MG63 (cell line): ENCODE measurements at regions not wholly inside any gene's neighbourhood (a gene's known extent, or its start where the extent isn't known, plus 50 kb on each side); places are given as distances from the start of the nearest gene placed in this dataset.

Experiments
- DNase-seq: peaks from one replicate; pipeline ENCODE4 v3.0.0-alpha.2; 2020
- H3K27me3 ChIP-seq: fragments of 250-450 bp; sonication (Bioruptor Pico); 2 replicates; pipeline ENCODE4 v1.5.1; 2020; ENCODE audit warnings: mild to moderate bottlenecking, moderate library complexity
- H3K36me3 ChIP-seq: fragments of 250-450 bp; sonication (Bioruptor Pico); 2 replicates; pipeline ENCODE4 v1.5.1; 2020; ENCODE audit warnings: mild to moderate bottlenecking, moderate library complexity
- H3K4me3 ChIP-seq: fragments of 250-450 bp; sonication (Bioruptor Pico); 2 replicates; pipeline ENCODE4 v1.5.1; 2020; ENCODE audit warnings: mild to moderate bottlenecking, moderate library complexity
- H3K9me3 ChIP-seq: fragments of 250-450 bp; sonication (Bioruptor Pico); 2 replicates; pipeline ENCODE4 v1.5.1; 2020; ENCODE audit warnings: mild to moderate bottlenecking, moderate library complexity

- DNase-seq, result peak; percentile 29
- Histone ChIP-seq H3K27me3 (no peaks in the 10 kb centered on the region; the same call in 1 of the 2 replicates), H3K4me3 (no peak overlapping the region), H3K36me3 (no peaks in the 10 kb centered on the region), H3K9me3 (no peaks in the 10 kb centered on the region)
These were observed 2300.3 kb downstream of the MAT2B start for GRCh38 chr5:165805756-165806155.

GRCh38 chr5:165808335-165808734 lies 2302.9 kb downstream of the MAT2B start:
- Histone ChIP-seq H3K27me3 (no peaks in the 10 kb centered on the region), H3K4me3 (no peak overlapping the region), H3K36me3 (no peaks in the 10 kb centered on the region), H3K9me3 (no peaks in the 10 kb centered on the region)
- no peak for DNase-seq

DNA sequence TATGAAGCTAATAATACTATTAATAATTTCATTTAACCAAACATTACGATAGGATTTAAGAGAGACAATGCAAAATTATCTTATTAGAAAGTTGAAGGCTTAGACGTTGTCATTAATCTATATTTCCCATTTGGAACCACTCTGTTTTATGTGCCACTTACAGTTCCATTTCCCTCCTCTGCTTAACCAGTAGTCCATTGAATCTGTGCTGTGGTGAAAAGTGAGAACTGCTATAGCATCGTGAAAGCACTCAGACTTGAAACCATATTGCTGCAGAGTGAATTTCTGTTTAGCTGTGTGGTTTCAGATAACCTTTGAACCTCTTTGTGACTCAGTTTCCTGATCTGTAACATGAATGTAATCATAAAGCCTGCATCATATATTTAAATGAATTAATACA lies 2304.5 kb downstream of the MAT2B start:
- Histone ChIP-seq H3K4me3 (no peak overlapping the region), H3K9me3 (no peaks in the 10 kb centered on the region), H3K36me3 (no peaks in the 10 kb centered on the region), H3K27me3 (no peaks in the 10 kb centered on the region)
- DNase-seq, result no peak

DNA sequence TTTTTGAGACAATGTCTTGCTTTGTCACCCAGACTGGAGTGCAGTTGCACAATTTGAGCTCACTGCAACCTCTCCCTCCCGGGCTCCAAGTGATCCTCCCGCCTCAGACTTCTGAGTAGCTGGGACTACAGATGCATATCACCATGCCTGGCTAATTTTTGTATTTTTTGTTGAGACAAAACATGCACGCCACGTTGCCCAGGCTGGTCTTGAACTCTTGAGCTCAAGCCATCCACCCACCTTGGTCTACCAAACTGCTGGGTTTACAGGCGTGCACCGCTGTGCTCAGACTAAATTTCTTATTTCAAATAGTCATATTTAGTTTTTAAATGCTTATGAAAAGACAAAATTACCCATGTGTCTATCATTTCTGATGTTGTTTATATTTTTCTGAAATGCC lies 2324.1 kb downstream of the MAT2B start:
- Histone ChIP-seq H3K27me3 (no peaks in the 10 kb centered on the region), H3K4me3 (no peak overlapping the region), H3K36me3 (no peaks in the 10 kb centered on the region)

DNA sequence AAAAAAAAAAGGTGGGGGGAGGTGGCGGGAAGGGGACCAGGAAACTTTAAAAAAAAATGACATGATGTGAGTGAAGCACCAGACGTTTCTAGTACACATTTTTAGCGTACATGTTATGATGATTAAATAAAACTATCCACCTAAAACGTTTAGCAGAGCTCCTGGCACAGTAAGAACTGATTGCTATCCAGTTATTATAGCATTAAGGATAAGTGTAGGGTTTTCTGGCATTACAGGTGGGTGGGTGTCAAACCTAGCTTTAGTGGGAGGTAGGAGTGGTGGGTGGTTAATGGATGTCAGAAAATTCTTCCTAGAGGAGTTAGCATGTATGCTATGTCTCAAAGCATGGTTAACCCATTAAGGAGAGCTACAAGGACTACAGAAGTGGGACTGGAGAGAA lies 2329.5 kb downstream of the MAT2B start:
- Histone ChIP-seq H3K36me3 (no peaks in the 10 kb centered on the region), H3K4me3 (no peak overlapping the region), H3K27me3 (no peaks in the 10 kb centered on the region), H3K9me3 (no peaks in the 10 kb centered on the region)
- no peak for DNase-seq

More for the DNA sequence above, 2324.1 kb downstream of the MAT2B start:
- no peak for DNase-seq
- no peaks in the 10 kb centered on the region; the same call in 1 of the 2 replicates for H3K9me3 ChIP-seq

DNA sequence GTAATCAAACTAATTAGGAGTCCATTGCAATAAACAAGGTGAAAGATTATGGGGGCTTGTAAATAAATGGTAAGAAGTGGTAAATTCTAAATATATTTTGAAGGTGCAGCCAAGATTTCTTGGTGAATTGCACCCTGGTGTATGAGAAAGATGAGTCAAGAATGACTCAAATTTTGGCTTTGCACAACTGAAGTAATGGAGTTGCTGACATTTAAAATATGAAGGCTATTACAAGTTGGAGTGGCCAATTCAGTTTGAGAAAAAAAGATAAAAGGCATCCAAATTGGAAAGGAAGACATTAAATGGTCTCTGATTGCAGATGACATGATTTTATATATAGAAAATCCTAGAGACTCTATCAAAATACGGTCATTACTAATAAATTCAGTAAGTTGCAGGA lies 2330.6 kb downstream of the MAT2B start:
- no peak for DNase-seq
- Histone ChIP-seq H3K9me3 (no peaks in the 10 kb centered on the region), H3K36me3 (no peaks in the 10 kb centered on the region), H3K4me3 (no peak overlapping the region), H3K27me3 (no peaks in the 10 kb centered on the region)

DNA sequence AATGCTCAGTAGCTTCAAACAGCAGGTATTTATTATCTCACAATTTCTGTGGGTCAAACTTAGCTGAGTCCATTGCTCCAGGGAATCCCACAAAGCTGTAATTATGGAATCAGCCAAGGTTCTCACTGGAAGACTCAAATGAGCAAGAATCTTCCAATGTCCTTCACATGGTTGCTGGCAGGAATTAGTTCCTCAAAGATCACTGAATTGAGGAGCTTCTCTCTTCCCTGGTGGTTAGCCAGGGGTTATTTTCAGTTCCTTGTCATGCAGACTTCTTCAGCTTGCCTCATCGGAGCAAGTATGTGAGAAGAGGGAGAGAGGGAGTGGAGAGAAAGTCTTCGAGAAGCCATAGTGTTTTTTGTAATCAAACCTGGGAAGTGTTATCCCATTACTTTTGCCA lies 2331.9 kb downstream of the MAT2B start:
- Histone ChIP-seq H3K9me3 (no peaks in the 10 kb centered on the region), H3K36me3 (no peaks in the 10 kb centered on the region), H3K27me3 (no peaks in the 10 kb centered on the region), H3K4me3 (no peak overlapping the region)
- DNase-seq, result no peak

GRCh38 chr5:165844571-165844970 lies 2339.2 kb downstream of the MAT2B start:
- no peak for DNase-seq
- no peaks in the 10 kb centered on the region for H3K27me3 ChIP-seq
- no peak overlapping the region for H3K4me3 ChIP-seq
- no peaks in the 10 kb centered on the region for H3K36me3 ChIP-seq
- H3K9me3 ChIP-seq, result no peaks in the 10 kb centered on the region

GRCh38 chr5:165858118-165858517 lies 2352.7 kb downstream of the MAT2B start:
- no peak overlapping the region for H3K4me3 ChIP-seq
- no peak for DNase-seq
- no peaks in the 10 kb centered on the region for H3K36me3 ChIP-seq
- H3K9me3 ChIP-seq, result no peaks in the 10 kb centered on the region
- no peaks in the 10 kb centered on the region for H3K27me3 ChIP-seq

GRCh38 chr5:165859251-165859650 lies 2353.8 kb downstream of the MAT2B start:
- Histone ChIP-seq H3K36me3 (no peaks in the 10 kb centered on the region), H3K4me3 (no peak overlapping the region), H3K27me3 (no peaks in the 10 kb centered on the region), H3K9me3 (no peaks in the 10 kb centered on the region)
- no peak for DNase-seq

DNA sequence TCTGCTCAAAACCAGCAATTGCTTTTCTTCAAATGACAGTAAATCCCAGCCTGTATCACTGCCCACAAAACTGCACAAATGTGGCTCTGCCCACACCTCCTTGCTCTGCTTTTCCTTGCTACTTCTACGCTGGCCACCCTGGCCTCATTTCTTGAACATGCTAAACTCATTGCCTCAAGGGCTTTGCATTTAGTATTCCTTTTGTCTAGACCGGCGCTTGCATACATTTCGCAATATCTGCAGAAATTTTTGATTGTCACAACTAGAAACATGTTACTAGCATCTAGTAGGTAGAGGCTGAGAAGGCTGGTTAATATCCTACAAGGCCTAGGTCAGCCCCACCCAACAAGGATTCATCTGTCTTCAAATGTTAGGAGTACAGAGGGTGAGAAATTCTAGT lies 2357.8 kb downstream of the MAT2B start:
- DNase-seq, result no peak
- H3K4me3 ChIP-seq, result no peak overlapping the region
- no peaks in the 10 kb centered on the region for H3K36me3 ChIP-seq
- no peaks in the 10 kb centered on the region for H3K9me3 ChIP-seq
- H3K27me3 ChIP-seq, result no peaks in the 10 kb centered on the region

- H3K4me3 ChIP-seq, result no peak overlapping the region
- no peaks in the 10 kb centered on the region for H3K9me3 ChIP-seq
- no peak for DNase-seq
- H3K27me3 ChIP-seq, result no peaks in the 10 kb centered on the region
- H3K36me3 ChIP-seq, result no peaks in the 10 kb centered on the region
These were observed 2365.9 kb downstream of the MAT2B start for GRCh38 chr5:165871291-165871690.

GRCh38 chr5:165874851-165875250 lies 2369.4 kb downstream of the MAT2B start:
- H3K36me3 ChIP-seq, result no peaks in the 10 kb centered on the region
- H3K4me3 ChIP-seq, result no peak overlapping the region
- no peak for DNase-seq
- H3K27me3 ChIP-seq, result no peaks in the 10 kb centered on the region
- no peaks in the 10 kb centered on the region for H3K9me3 ChIP-seq

- Histone ChIP-seq H3K27me3 (no peaks in the 10 kb centered on the region), H3K4me3 (no peak overlapping the region), H3K36me3 (no peaks in the 10 kb centered on the region), H3K9me3 (no peaks in the 10 kb centered on the region)
- no peak for DNase-seq
These were observed 2371.1 kb downstream of the MAT2B start for GRCh38 chr5:165876538-165876937.

GRCh38 chr5:165877475-165877874 lies 2372.1 kb downstream of the MAT2B start:
- no peak for DNase-seq
- H3K36me3 ChIP-seq, result no peaks in the 10 kb centered on the region
- no peaks in the 10 kb centered on the region for H3K9me3 ChIP-seq
- H3K27me3 ChIP-seq, result no peaks in the 10 kb centered on the region
- no peak overlapping the region for H3K4me3 ChIP-seq

GRCh38 chr5:165881259-165881658 lies 2375.8 kb downstream of the MAT2B start:
- no peak for DNase-seq
- Histone ChIP-seq H3K9me3 (no peaks in the 10 kb centered on the region), H3K4me3 (no peak overlapping the region), H3K36me3 (no peaks in the 10 kb centered on the region), H3K27me3 (no peaks in the 10 kb centered on the region)

GRCh38 chr5:165882099-165882498 lies 2376.7 kb downstream of the MAT2B start:
- Histone ChIP-seq H3K9me3 (no peaks in the 10 kb centered on the region), H3K4me3 (no peak overlapping the region), H3K36me3 (no peaks in the 10 kb centered on the region), H3K27me3 (no peaks in the 10 kb centered on the region)
- DNase-seq, result no peak

GRCh38 chr5:165885623-165886350 lies 2380.4 kb downstream of the MAT2B start:
- Histone ChIP-seq H3K36me3 (no peaks in the 10 kb centered on the region), H3K9me3 (no peaks in the 10 kb centered on the region), H3K4me3 (no peak overlapping the region), H3K27me3 (no peaks in the 10 kb centered on the region)
- DNase-seq, result no peak

- no peak for DNase-seq
- H3K36me3 ChIP-seq, result no peaks in the 10 kb centered on the region
These were observed 2381.7 kb downstream of the MAT2B start for GRCh38 chr5:165887147-165887546.

More at GRCh38 chr5:165887147-165887546, 2381.7 kb downstream of the MAT2B start:
- Histone ChIP-seq H3K27me3 (no peaks in the 10 kb centered on the region), H3K4me3 (no peak overlapping the region), H3K9me3 (no peaks in the 10 kb centered on the region)
